Psoas muscle (tissue), 7 donors: ENCODE measurements at regions not wholly inside any gene's neighbourhood (a gene's known extent, or its start where the extent isn't known, plus 50 kb on each side); places are given as distances from the start of the nearest gene placed in this dataset.

ENCODE experiments used
- ATAC-seq, 4 donors: fragments of 200-7000 bp; cut with Tn5 transposase; one replicate each; pipeline ENCODE4 v1.9.1; 2020; ENCODE audit warnings: moderate library complexity in 3 of 4, mild to moderate bottlenecking in 2 of 4
- DNase-seq, 2 donors: peaks; one replicate each; pipeline ENCODE4 v3.0.0-alpha.2; 2020
- H3K27ac ChIP-seq: fragments of 200-600 bp; one replicate; pipeline ENCODE4 v1.8.0; 2022
- H3K27me3 ChIP-seq, 3 donors: fragments of 200-600 bp in 1 of 3; one replicate each; pipeline versions ENCODE4 v1.6.1 to v1.8.0; 2013 to 2022; ENCODE audit warnings: low read length in 2 of 3, mild to moderate bottlenecking in 2 of 3, moderate library complexity in 1 of 3; ENCODE audit not compliant: insufficient read depth in 3 of 3
- H3K36me3 ChIP-seq, 2 donors: fragments of 200-600 bp in 1 of 2; one replicate each; pipeline versions ENCODE4 v1.6.1 to v1.8.0; 2013 to 2022; ENCODE audit warnings: low read depth in 1 of 2, mild to moderate bottlenecking in 1 of 2, moderate library complexity in 1 of 2; ENCODE audit not compliant: insufficient read depth in 1 of 2
- H3K4me1 ChIP-seq: fragments of 200-600 bp; one replicate; pipeline ENCODE4 v1.8.0; 2022
- H3K4me3 ChIP-seq: fragments of 200-600 bp; one replicate; pipeline ENCODE4 v1.8.0; 2022; ENCODE audit warnings: mild to moderate bottlenecking
- H3K9me3 ChIP-seq: fragments of 200-600 bp; one replicate; pipeline ENCODE4 v1.8.0; 2022
- WGBS, 3 donors: extraction: QIAGEN DNeasy Blood & Tissue Kit; methylation state at CpG; one replicate each; pipeline versions ENCODE4 v1.1.6 to v1.1.7; 2013; 5-methylcytosine and 5-hydroxymethylcytosine counted together
- intact Hi-C, 2 donors: fragments of 100-400 bp; cut with DNase I; formaldehyde crosslinking; loops; one replicate each; pipeline versions ENCODE4 v1.11.0 to v1.14.2; 2022
- TF ChIP-seq, protein P1 (sequence below): fragments of 200-600 bp; IDR thresholded peaks from one replicate; pipeline ENCODE4 v1.8.0; 2022; ENCODE audit warnings: antibody characterized with exemption
- donor health status: healthy with polysubstance abuse.
- donor health status: DM: no; HTN: no; CAD: no; lungs with moderate emphysema.
- donor health status: Bipolar disorder and iron deficiency.
- donor health status: healthy.
- donor health status: DM: yes; HTN: yes; CAD: no.
- donor health status: DM: no; HTN: no; CAD: no.
- donor health status: DM: yes; HTN: yes; CAD: no.

DNA sequence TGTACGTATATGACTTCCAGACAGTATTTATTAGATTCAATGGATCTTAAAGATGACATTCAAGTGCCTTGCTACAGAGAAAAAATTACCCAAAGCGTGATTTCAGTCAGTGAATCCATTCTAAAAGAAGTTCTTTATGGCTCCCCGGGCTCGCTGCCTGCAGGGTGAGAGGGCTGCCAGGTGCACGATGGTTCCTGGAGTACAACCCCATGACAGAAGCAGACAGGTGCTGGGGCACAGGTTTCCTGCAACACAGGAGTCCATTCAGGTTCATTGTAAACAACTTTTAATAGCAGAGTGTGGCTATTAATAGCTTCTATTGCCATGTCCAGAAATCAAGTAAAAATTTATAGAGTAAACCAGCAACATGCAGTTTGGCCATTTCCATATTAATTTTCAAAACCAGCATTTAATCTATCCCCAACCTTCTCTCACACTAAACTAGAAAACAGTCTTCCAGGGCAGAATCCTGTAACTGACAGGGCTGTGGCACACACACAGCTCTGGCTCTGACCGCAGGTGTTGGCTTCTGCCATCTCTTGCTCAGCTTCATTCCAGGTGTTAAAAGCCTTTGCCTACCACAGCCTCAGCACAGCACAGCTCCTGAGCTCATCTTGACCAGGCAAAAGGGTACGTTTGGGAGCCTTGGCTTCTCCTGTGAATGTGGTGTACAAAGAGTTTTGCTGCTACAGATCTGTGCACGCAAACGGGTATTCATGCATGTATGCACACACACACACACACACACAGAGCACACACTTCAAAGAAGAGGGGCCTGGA is 185.9 kb downstream of the MEX3B start:
- Histone ChIP-seq H3K36me3 (no peaks in the 10 kb centered on the region), H3K9me3 (no peaks in the 10 kb centered on the region), H3K4me3 (no peak overlapping the region), H3K27me3 (no peaks in the 10 kb centered on the region), H3K27ac (peak overlapping the region; percentile 48), H3K4me1 (no peaks in the 10 kb centered on the region)
- no peak for DNase-seq
- WGBS, 3 donors: 45 to 48% (median 47%) methylated on average over 9 of the region's 9 CpGs
- intact Hi-C loops: no loop called here
- TF ChIP-seq, protein P1, sequence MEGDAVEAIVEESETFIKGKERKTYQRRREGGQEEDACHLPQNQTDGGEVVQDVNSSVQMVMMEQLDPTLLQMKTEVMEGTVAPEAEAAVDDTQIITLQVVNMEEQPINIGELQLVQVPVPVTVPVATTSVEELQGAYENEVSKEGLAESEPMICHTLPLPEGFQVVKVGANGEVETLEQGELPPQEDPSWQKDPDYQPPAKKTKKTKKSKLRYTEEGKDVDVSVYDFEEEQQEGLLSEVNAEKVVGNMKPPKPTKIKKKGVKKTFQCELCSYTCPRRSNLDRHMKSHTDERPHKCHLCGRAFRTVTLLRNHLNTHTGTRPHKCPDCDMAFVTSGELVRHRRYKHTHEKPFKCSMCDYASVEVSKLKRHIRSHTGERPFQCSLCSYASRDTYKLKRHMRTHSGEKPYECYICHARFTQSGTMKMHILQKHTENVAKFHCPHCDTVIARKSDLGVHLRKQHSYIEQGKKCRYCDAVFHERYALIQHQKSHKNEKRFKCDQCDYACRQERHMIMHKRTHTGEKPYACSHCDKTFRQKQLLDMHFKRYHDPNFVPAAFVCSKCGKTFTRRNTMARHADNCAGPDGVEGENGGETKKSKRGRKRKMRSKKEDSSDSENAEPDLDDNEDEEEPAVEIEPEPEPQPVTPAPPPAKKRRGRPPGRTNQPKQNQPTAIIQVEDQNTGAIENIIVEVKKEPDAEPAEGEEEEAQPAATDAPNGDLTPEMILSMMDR: no peak
- peak in 2 of 4 donors; percentile 61 to 89 for ATAC-seq

DNA sequence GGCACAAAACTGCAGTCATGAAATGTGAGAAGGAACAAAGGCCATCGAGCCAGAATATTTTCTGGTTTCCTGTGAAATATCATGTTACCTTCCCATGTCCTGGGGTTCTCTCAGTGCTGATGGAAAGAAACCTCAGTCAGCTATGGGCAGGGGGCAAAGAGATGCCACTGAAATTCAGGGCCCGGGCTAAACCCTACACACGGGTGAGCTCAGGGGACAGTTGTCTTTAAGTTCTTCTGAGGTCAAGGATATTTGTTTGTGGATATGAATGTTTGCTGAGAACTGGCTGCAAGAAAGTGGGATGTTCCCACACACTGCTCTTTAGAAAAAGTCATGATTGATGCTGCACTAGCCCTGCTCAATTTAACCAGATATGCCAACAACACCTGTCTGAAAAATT is 187.2 kb downstream of the MEX3B start:
- H3K9me3 ChIP-seq: no peaks in the 10 kb centered on the region
- no peak overlapping the region for H3K27ac ChIP-seq
- H3K4me3 ChIP-seq: no peak overlapping the region
- H3K36me3 ChIP-seq: no peaks in the 10 kb centered on the region
- intact Hi-C loops: no loop called here
- 28 to 32% (median 30%) methylated on average over 3 of the region's 3 CpGs for WGBS, 3 donors
- TF ChIP-seq, protein P1: no peak
- DNase-seq (no peak), ATAC-seq (no peak)
- H3K27me3 ChIP-seq: no peaks in the 10 kb centered on the region
- no peaks in the 10 kb centered on the region for H3K4me1 ChIP-seq

DNA sequence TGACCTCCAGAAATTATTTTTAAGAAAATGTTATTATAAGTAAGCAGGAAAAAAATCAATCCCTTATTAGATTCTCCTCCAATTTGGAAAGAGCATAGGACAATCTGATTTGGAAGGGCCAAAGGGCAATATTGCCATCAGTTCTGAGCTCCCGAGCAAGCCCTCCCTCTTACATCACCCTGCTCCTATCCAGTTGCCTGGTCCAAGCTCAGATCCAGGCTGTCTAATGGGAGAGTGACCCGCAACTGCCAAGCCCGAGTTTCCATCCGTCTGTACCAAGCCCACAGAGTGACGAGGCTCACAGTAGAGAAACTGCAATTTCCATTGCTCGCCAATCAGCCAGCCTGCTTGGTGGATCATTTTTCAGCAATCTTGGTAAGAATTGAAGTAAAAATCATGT is 187.7 kb downstream of the MEX3B start:
- ATAC-seq (no peak), DNase-seq (no peak)
- TF ChIP-seq, protein P1: no peak
- Histone ChIP-seq H3K27me3 (no peaks in the 10 kb centered on the region), H3K9me3 (no peaks in the 10 kb centered on the region), H3K27ac (no peak overlapping the region), H3K4me3 (no peak overlapping the region), H3K4me1 (no peaks in the 10 kb centered on the region), H3K36me3 (no peaks in the 10 kb centered on the region)
- 79 to 85% (median 81%) methylated on average over 6 of the region's 6 CpGs for WGBS, 3 donors
- intact Hi-C loops: no loop called here

DNA sequence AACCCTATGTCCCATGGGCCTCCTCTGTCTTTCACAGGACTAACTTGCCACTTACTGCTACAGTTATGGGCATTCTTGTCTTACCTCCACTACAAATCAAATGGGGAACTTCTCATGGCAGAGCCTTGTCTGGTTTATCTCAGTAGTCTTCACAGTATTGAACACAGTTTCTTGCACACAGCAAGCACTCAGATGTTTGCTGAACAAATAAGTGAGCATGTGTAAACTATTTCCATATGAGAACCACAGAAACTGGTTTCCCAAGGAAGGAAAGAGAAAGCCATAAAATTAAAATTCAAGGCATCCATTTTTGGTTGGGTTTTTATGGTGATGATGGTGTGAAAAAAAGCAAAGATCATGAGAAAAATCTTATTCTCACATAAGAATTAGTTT is 189.2 kb downstream of the MEX3B start:
- Histone ChIP-seq H3K36me3 (no peaks in the 10 kb centered on the region), H3K9me3 (no peaks in the 10 kb centered on the region), H3K27me3 (no peaks in the 10 kb centered on the region), H3K4me1 (no peaks in the 10 kb centered on the region), H3K4me3 (no peak overlapping the region), H3K27ac (no peak overlapping the region)
- ATAC-seq (no peak), DNase-seq (no peak)
- intact Hi-C loops: no loop called here
- TF ChIP-seq, protein P1: no peak
